HCT116 (cell line): ENCODE measurements at regions not wholly inside any gene's neighbourhood (a gene's known extent, or its start where the extent isn't known, plus 50 kb on each side); places are given as distances from the start of the nearest gene placed in this dataset.

Experiments used
- EGR1 ChIP-seq: IDR thresholded peaks from 2 replicates; pipeline ENCODE4 v1.6.1; 2012; ENCODE audit warnings: low read depth
- EZH2 ChIP-seq: fragments of 200-600 bp; sonication (generic); IDR thresholded peaks from 2 replicates; pipeline ENCODE4 v1.6.1; 2017; ENCODE audit warnings: antibody characterized with exemption, mixed run types
- EZH2phosphoT487 ChIP-seq: fragments of 200-600 bp; IDR thresholded peaks from 2 replicates; pipeline ENCODE4 v1.6.1; 2018; ENCODE audit warnings: antibody characterized with exemption, borderline replicate concordance
- JUND ChIP-seq: IDR thresholded peaks from 2 replicates; pipeline ENCODE4 v1.6.1; 2012
- POLR2A ChIP-seq: IDR thresholded peaks from 2 replicates; pipeline ENCODE4 v1.7.0; 2011; ENCODE audit warnings: borderline replicate concordance; ENCODE audit not compliant: insufficient read depth, insufficient read length; ENCODE audit errors: extremely low read depth
- POLR2AphosphoS5 ChIP-seq: IDR thresholded peaks from 2 replicates; pipeline ENCODE4 v1.6.1; 2011; ENCODE audit warnings: mild to moderate bottlenecking, low read depth, low read length, moderate library complexity
- RAD21 ChIP-seq: IDR thresholded peaks from 2 replicates; pipeline ENCODE4 v1.6.1; 2012; ENCODE audit warnings: low read depth, mild to moderate bottlenecking
- SP1 ChIP-seq: IDR thresholded peaks from 2 replicates; pipeline ENCODE4 v1.6.1; 2012; ENCODE audit warnings: low read depth
- YY1 ChIP-seq: IDR thresholded peaks from 2 replicates; pipeline ENCODE4 v1.6.1; 2011; ENCODE audit warnings: low read length, low read depth, moderate library complexity, mild to moderate bottlenecking; ENCODE audit not compliant: insufficient replicate concordance; ENCODE audit errors: extremely low read depth
- ZFX ChIP-seq: fragments of 450-650 bp; IDR thresholded peaks from 2 replicates; pipeline ENCODE4 v1.6.1; 2017
- TF ChIP-seq, protein P1 (sequence below), 3 experiments: fragments of 200-600 bp in 1 of 3; sonication (generic) in 1 of 3; IDR thresholded peaks in 2 of 3; conservative IDR thresholded peaks in 1 of 3; 2 replicates each; pipeline ENCODE4 v1.5.1; 2012 to 2017; ENCODE audit warnings: low read depth in 2 of 3, low read length in 2 of 3, antibody characterized with exemption in 1 of 3, borderline replicate concordance in 1 of 3, control low read depth in 1 of 3, mild to moderate bottlenecking in 1 of 3, mixed read lengths in 1 of 3, mixed run types in 1 of 3, moderate library complexity in 1 of 3; ENCODE audit not compliant: insufficient read depth in 1 of 3
- TF ChIP-seq, protein P2 (sequence below): IDR thresholded peaks from 2 replicates; pipeline ENCODE4 v1.6.1; 2012; ENCODE audit warnings: low read depth
- TF ChIP-seq, protein P3 (sequence below): IDR thresholded peaks from 2 replicates; pipeline ENCODE4 v1.6.1; 2011; ENCODE audit warnings: mild to moderate bottlenecking, low read length, moderate library complexity; ENCODE audit not compliant: insufficient replicate concordance; ENCODE audit errors: extremely low read depth

DNA sequence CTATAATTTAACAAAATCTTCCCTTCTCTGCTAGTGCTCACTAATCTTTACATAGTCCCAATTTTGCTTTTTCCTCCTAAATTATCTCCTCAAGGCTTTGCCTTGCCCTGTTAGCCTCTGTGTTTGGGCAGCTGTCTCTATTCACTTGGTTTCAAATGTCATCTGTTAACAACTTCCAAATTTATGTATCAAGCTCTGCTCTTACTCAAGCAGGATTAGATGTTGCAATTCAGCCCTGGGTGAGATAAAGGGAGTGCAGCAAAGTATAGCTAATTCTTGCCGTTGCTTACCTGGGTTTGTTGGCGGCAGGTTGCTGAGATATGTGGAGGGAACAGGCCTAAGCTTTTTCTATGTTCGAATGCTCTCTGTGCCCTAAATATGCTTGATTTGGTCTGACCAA, 483.8 kb downstream of the DMAC1 start:
- no peak for TF ChIP-seq JUND
- TF ChIP-seq EZH2phosphoT487 = no peak
- TF ChIP-seq, protein P1, sequence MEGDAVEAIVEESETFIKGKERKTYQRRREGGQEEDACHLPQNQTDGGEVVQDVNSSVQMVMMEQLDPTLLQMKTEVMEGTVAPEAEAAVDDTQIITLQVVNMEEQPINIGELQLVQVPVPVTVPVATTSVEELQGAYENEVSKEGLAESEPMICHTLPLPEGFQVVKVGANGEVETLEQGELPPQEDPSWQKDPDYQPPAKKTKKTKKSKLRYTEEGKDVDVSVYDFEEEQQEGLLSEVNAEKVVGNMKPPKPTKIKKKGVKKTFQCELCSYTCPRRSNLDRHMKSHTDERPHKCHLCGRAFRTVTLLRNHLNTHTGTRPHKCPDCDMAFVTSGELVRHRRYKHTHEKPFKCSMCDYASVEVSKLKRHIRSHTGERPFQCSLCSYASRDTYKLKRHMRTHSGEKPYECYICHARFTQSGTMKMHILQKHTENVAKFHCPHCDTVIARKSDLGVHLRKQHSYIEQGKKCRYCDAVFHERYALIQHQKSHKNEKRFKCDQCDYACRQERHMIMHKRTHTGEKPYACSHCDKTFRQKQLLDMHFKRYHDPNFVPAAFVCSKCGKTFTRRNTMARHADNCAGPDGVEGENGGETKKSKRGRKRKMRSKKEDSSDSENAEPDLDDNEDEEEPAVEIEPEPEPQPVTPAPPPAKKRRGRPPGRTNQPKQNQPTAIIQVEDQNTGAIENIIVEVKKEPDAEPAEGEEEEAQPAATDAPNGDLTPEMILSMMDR (IDR thresholded peaks at IDR 0.05 in 2 of 3, conservative IDR thresholded peaks at IDR 0.05 in 1 of 3; ENCODE audit: borderline replicate concordance in 1 of 3, insufficient read depth in 1 of 3, low read depth in 2 of 3, low read length in 2 of 3) = no peak
- TF ChIP-seq, protein P2, sequence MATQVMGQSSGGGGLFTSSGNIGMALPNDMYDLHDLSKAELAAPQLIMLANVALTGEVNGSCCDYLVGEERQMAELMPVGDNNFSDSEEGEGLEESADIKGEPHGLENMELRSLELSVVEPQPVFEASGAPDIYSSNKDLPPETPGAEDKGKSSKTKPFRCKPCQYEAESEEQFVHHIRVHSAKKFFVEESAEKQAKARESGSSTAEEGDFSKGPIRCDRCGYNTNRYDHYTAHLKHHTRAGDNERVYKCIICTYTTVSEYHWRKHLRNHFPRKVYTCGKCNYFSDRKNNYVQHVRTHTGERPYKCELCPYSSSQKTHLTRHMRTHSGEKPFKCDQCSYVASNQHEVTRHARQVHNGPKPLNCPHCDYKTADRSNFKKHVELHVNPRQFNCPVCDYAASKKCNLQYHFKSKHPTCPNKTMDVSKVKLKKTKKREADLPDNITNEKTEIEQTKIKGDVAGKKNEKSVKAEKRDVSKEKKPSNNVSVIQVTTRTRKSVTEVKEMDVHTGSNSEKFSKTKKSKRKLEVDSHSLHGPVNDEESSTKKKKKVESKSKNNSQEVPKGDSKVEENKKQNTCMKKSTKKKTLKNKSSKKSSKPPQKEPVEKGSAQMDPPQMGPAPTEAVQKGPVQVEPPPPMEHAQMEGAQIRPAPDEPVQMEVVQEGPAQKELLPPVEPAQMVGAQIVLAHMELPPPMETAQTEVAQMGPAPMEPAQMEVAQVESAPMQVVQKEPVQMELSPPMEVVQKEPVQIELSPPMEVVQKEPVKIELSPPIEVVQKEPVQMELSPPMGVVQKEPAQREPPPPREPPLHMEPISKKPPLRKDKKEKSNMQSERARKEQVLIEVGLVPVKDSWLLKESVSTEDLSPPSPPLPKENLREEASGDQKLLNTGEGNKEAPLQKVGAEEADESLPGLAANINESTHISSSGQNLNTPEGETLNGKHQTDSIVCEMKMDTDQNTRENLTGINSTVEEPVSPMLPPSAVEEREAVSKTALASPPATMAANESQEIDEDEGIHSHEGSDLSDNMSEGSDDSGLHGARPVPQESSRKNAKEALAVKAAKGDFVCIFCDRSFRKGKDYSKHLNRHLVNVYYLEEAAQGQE = no peak
- no peak for TF ChIP-seq POLR2AphosphoS5
- TF ChIP-seq RAD21 = no peak
- TF ChIP-seq, protein P3, sequence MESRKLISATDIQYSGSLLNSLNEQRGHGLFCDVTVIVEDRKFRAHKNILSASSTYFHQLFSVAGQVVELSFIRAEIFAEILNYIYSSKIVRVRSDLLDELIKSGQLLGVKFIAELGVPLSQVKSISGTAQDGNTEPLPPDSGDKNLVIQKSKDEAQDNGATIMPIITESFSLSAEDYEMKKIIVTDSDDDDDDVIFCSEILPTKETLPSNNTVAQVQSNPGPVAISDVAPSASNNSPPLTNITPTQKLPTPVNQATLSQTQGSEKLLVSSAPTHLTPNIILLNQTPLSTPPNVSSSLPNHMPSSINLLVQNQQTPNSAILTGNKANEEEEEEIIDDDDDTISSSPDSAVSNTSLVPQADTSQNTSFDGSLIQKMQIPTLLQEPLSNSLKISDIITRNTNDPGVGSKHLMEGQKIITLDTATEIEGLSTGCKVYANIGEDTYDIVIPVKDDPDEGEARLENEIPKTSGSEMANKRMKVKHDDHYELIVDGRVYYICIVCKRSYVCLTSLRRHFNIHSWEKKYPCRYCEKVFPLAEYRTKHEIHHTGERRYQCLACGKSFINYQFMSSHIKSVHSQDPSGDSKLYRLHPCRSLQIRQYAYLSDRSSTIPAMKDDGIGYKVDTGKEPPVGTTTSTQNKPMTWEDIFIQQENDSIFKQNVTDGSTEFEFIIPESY = no peak
- no peak for TF ChIP-seq YY1
- no peak for TF ChIP-seq EZH2
- no peak for TF ChIP-seq POLR2A
- TF ChIP-seq ZFX = no peak
- TF ChIP-seq EGR1 = no peak
- TF ChIP-seq SP1 = no peak
